BJ (cell line): ENCODE measurements at regions not wholly inside any gene's neighbourhood (a gene's known extent, or its start where the extent isn't known, plus 50 kb on each side); places are given as distances from the start of the nearest gene placed in this dataset.
"Not testable (repeated sequence)": the region's sequence is repeated elsewhere in the genome, so short reads cannot be mapped to it uniquely, and the experiment has no call there.

ENCODE experiments used
- CTCF ChIA-PET: fragments of 350-600 bp; formaldehyde crosslinking; extraction: SDS; loops from one replicate; lab custom pipeline; 2021; ENCODE audit warnings: antibody characterized with exemption, inconsistent platforms; lab: Yijun Ruan, JAX
- POLR2A ChIA-PET: fragments of 300-600 bp; sonication (Branson Sonifier 250); formaldehyde crosslinking; extraction: SDS; loops from one replicate; lab custom pipeline; 2021; ENCODE audit warnings: antibody characterized with exemption; lab: Charles Lee
- DNase-seq: peaks from one replicate; pipeline ENCODE4 v3.0.0-alpha.2; 2011; ENCODE audit warnings: low read depth
- H3K27me3 ChIP-seq: 2 replicates; pipeline ENCODE4 v1.6.0; 2011; ENCODE audit warnings: low read length; ENCODE audit not compliant: control insufficient read depth, insufficient read depth
- H3K36me3 ChIP-seq: 2 replicates; pipeline ENCODE4 v1.5.1; 2011; ENCODE audit warnings: low read length; ENCODE audit not compliant: control insufficient read depth, insufficient read depth
- H3K4me3 ChIP-seq: 2 replicates; pipeline ENCODE4 v1.5.1; 2011; ENCODE audit warnings: low read depth, mild to moderate bottlenecking, control low read depth, low read length
- CTCF ChIP-seq: IDR thresholded peaks from 2 replicates; pipeline ENCODE4 v1.5.1; 2011; ENCODE audit warnings: low read depth, mild to moderate bottlenecking, control low read depth, inconsistent platforms, low read length, moderate library complexity; ENCODE audit not compliant: insufficient read depth

- CTCF ChIA-PET: no interaction called here
- no peak for DNase-seq
- POLR2A ChIA-PET: no interaction called here
- no peak for TF ChIP-seq CTCF
- no peaks in the 10 kb centered on the region for H3K36me3 ChIP-seq
- H3K27me3 ChIP-seq: no peaks in the 10 kb centered on the region
- H3K4me3 ChIP-seq: no peak overlapping the region
Observed at GRCh38 chr7:81851413-81851812, 81.6 kb upstream of the HGF start.

- Histone ChIP-seq H3K36me3 (no peaks in the 10 kb centered on the region), H3K4me3 (no peak overlapping the region), H3K27me3 (no peaks in the 10 kb centered on the region)
- ChIA-PET POLR2A (no interaction called here), CTCF (no interaction called here)
- no peak for TF ChIP-seq CTCF
- peak; percentile 22 for DNase-seq
Observed at GRCh38 chr7:81846398-81846797, 76.6 kb upstream of the HGF start.

GRCh38 chr7:81845744-81846241 lies 75.9 kb upstream of the HGF start:
- TF ChIP-seq CTCF: no peak
- no peak for DNase-seq
- Histone ChIP-seq H3K36me3 (no peaks in the 10 kb centered on the region), H3K27me3 (no peaks in the 10 kb centered on the region), H3K4me3 (no peak overlapping the region)
- ChIA-PET POLR2A (no interaction called here), CTCF (interaction anchor here (1.2 kb wide), 1 partner anchor 25 kb away, joined by 4 read pairs; no protein-coding TSS in a partner anchor)

GRCh38 chr7:81843657-81844056 lies 73.8 kb upstream of the HGF start:
- POLR2A ChIA-PET, H3K27me3 ChIP-seq, H3K36me3 ChIP-seq, CTCF ChIA-PET, H3K4me3 ChIP-seq, DNase-seq: not testable (repeated sequence)

- ChIA-PET CTCF (no interaction called here), POLR2A (no interaction called here)
- Histone ChIP-seq H3K4me3 (no peak overlapping the region), H3K36me3 (no peaks in the 10 kb centered on the region), H3K27me3 (no peaks in the 10 kb centered on the region)
- DNase-seq: no peak
- TF ChIP-seq CTCF: no peak
Observed at GRCh38 chr7:81842361-81842760, 72.5 kb upstream of the HGF start.

GRCh38 chr7:81839708-81840369 lies 70.0 kb upstream of the HGF start:
- DNase-seq: no peak
- H3K4me3 ChIP-seq: no peak overlapping the region
- no peak for TF ChIP-seq CTCF
- CTCF ChIA-PET: no interaction called here
- H3K36me3 ChIP-seq: no peaks in the 10 kb centered on the region
- POLR2A ChIA-PET: no interaction called here
- H3K27me3 ChIP-seq: no peaks in the 10 kb centered on the region
